ENCODE measurements at regions not wholly inside any gene's neighbourhood (a gene's known extent, or its start where the extent isn't known, plus 50 kb on each side); places are given as distances from the start of the nearest gene placed in this dataset.

DNA sequence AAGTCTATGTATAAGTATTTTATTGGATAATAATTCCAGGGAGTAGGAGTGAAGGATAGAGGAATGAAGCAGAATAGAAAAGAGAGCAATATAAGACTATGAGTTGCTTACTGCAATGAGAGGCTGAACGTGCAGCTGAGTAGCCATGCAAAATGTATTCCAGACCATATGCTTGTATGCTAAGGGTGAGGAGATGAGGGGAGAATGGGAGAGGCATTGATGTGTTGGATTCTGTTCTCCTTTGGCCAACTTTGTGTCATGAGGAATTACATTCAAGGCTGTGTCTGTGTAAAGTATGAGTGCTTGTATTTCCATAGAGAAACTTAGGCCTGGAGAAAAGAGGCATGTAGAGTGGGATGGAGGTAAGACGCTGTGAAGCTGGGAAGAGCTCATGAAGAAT is 301.8 kb downstream of the ARL6IP6 start:
- no peak for TF ChIP-seq EZH2phosphoT487 (IDR thresholded peaks at IDR 0.05; ENCODE audit: low read length)
- TF ChIP-seq, protein P1, sequence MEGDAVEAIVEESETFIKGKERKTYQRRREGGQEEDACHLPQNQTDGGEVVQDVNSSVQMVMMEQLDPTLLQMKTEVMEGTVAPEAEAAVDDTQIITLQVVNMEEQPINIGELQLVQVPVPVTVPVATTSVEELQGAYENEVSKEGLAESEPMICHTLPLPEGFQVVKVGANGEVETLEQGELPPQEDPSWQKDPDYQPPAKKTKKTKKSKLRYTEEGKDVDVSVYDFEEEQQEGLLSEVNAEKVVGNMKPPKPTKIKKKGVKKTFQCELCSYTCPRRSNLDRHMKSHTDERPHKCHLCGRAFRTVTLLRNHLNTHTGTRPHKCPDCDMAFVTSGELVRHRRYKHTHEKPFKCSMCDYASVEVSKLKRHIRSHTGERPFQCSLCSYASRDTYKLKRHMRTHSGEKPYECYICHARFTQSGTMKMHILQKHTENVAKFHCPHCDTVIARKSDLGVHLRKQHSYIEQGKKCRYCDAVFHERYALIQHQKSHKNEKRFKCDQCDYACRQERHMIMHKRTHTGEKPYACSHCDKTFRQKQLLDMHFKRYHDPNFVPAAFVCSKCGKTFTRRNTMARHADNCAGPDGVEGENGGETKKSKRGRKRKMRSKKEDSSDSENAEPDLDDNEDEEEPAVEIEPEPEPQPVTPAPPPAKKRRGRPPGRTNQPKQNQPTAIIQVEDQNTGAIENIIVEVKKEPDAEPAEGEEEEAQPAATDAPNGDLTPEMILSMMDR (IDR thresholded peaks at IDR 0.05; ENCODE audit: low read length): no peak
- no peak for TF ChIP-seq EZH2 (optimal IDR thresholded peaks at IDR 0.05; ENCODE audit: low read depth, low read length)

Measured in MM.1S (cell line).